ENCODE measurements at regions not wholly inside any gene's neighbourhood (a gene's known extent, or its start where the extent isn't known, plus 50 kb on each side); places are given as distances from the start of the nearest gene placed in this dataset.

DNA sequence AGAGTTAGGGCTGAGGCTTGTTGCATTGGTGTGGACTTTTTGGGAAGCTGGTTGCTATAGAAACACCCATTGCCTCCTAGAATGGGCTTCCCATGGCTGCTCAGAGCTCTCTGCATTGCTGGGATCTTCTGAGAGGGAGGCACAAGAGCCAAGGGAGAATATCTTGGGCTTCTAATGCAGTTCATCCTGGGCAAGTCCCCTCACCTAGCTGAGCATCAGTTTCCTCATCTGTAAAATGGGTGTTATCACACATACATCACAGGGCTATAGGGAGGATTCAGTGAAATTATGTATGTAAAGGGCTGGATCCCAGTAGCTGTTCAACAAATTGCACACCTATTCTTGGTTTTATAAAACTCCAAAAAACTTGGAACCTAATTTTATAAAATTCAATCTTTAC is 106.1 kb upstream of the ALDH1B1 start:
- TF ChIP-seq, protein P1, sequence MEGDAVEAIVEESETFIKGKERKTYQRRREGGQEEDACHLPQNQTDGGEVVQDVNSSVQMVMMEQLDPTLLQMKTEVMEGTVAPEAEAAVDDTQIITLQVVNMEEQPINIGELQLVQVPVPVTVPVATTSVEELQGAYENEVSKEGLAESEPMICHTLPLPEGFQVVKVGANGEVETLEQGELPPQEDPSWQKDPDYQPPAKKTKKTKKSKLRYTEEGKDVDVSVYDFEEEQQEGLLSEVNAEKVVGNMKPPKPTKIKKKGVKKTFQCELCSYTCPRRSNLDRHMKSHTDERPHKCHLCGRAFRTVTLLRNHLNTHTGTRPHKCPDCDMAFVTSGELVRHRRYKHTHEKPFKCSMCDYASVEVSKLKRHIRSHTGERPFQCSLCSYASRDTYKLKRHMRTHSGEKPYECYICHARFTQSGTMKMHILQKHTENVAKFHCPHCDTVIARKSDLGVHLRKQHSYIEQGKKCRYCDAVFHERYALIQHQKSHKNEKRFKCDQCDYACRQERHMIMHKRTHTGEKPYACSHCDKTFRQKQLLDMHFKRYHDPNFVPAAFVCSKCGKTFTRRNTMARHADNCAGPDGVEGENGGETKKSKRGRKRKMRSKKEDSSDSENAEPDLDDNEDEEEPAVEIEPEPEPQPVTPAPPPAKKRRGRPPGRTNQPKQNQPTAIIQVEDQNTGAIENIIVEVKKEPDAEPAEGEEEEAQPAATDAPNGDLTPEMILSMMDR (IDR thresholded peaks at IDR 0.05): no peak
- TF ChIP-seq POLR2A (IDR thresholded peaks at IDR 0.05): no peak
